Panc1 (cell line): ENCODE measurements at regions not wholly inside any gene's neighbourhood (a gene's known extent, or its start where the extent isn't known, plus 50 kb on each side); places are given as distances from the start of the nearest gene placed in this dataset.

Source experiments
- ATAC-seq: fragments of 200-7000 bp; cut with Tn5 transposase; 2 replicates; pipeline ENCODE4 v1.9.1; 2020; ENCODE audit warnings: mild to moderate bottlenecking, moderate library complexity
- BruUV-seq: library from RNA; stranded (reverse); fragments of 400-500 nt; replicated peaks from 2 replicates; lab custom pipeline; 2021; lab: Mats Ljungman, UMichigan
- CTCF ChIA-PET: fragments of 300-600 bp; sonication (Branson Sonifier 250); formaldehyde crosslinking; loops from one replicate; lab custom pipeline; 2022; ENCODE audit warnings: antibody characterized with exemption; lab: Charles Lee
- POLR2A ChIA-PET: fragments of 300-600 bp; sonication (Branson Sonifier 250); formaldehyde crosslinking; loops from one replicate; lab custom pipeline; 2022; ENCODE audit warnings: antibody characterized with exemption; lab: Charles Lee
- DNase-seq: peaks from one replicate; pipeline ENCODE4 v3.0.0-alpha.2; 2010; ENCODE audit warnings: low read depth, low spot score
- H3K27ac ChIP-seq: 2 replicates; pipeline ENCODE4 v1.5.1; 2011; ENCODE audit warnings: mild to moderate bottlenecking, low read length, inconsistent platforms
- H3K27me3 ChIP-seq: fragments of 200-500 bp; sonication (Bioruptor generic); 2 replicates; pipeline ENCODE4 v1.6.0; 2014; ENCODE audit warnings: low read length, inconsistent platforms; ENCODE audit not compliant: control insufficient read depth, insufficient read depth
- H3K36me3 ChIP-seq: fragments of 200-500 bp; sonication (Bioruptor generic); 2 replicates; pipeline ENCODE4 v1.5.1; 2014; ENCODE audit warnings: inconsistent platforms, mild to moderate bottlenecking, low read length, moderate library complexity; ENCODE audit not compliant: control insufficient read depth, insufficient read depth
- H3K4me1 ChIP-seq: 2 replicates; pipeline ENCODE4 v1.5.1; 2011; ENCODE audit warnings: inconsistent platforms, mild to moderate bottlenecking, low read length, moderate library complexity; ENCODE audit not compliant: control insufficient read depth, insufficient read depth
- H3K4me3 ChIP-seq, 2 experiments: 2 replicates each; pipeline ENCODE4 v1.5.1; 2011 to 2012; ENCODE audit warnings: low read depth in 2 of 2, low read length in 2 of 2, mild to moderate bottlenecking in 2 of 2, inconsistent platforms in 1 of 2, moderate library complexity in 1 of 2
- H3K9me3 ChIP-seq: fragments of 200-500 bp; sonication (Bioruptor generic); 2 replicates; pipeline ENCODE4 v1.5.1; 2014; ENCODE audit warnings: low read depth, mild to moderate bottlenecking, inconsistent platforms, low read length, moderate library complexity; ENCODE audit not compliant: control insufficient read depth, insufficient read depth
- POLR2AphosphoS5 ChIP-seq: IDR thresholded peaks from 2 replicates; pipeline ENCODE4 v1.6.1; 2012; ENCODE audit warnings: mild to moderate bottlenecking, low read depth, low read length, moderate library complexity
- SIN3A ChIP-seq: IDR thresholded peaks from 2 replicates; pipeline ENCODE4 v1.6.1; 2012; ENCODE audit warnings: low read depth, mild to moderate bottlenecking, low read length, moderate library complexity, borderline replicate concordance; ENCODE audit not compliant: insufficient read depth
- TCF7L2 ChIP-seq: IDR thresholded peaks from 2 replicates; pipeline ENCODE4 v1.6.1; 2011; ENCODE audit warnings: mild to moderate bottlenecking, low read depth, low read length, inconsistent platforms
- in situ Hi-C: cut with HindIII; loops from 2 replicates; pipeline ENCODE4 v1.10.0; 2016; ENCODE audit warnings: low sequenced_read_pairs, low pct_unique_long_range_greater_than_20kb
- intact Hi-C: fragments of 100-400 bp; cut with micrococcal nuclease; formaldehyde crosslinking; loops from one replicate; pipeline ENCODE4 v1.10.0; 2022; ENCODE audit not compliant: unreplicated experiment
- TF ChIP-seq, protein P1 (sequence below), 2 experiments: IDR thresholded peaks; 2 replicates each; pipeline ENCODE4 v1.6.1; 2011 to 2012; ENCODE audit warnings: low read depth in 2 of 2, control low read depth in 1 of 2, low read length in 1 of 2, mild to moderate bottlenecking in 1 of 2, moderate library complexity in 1 of 2; ENCODE audit not compliant: insufficient read depth in 1 of 2
- TF ChIP-seq, protein P2 (sequence below): fragments of 450-650 bp; IDR thresholded peaks from 2 replicates; pipeline ENCODE4 v1.5.1; 2017; ENCODE audit warnings: mild to moderate bottlenecking

DNA sequence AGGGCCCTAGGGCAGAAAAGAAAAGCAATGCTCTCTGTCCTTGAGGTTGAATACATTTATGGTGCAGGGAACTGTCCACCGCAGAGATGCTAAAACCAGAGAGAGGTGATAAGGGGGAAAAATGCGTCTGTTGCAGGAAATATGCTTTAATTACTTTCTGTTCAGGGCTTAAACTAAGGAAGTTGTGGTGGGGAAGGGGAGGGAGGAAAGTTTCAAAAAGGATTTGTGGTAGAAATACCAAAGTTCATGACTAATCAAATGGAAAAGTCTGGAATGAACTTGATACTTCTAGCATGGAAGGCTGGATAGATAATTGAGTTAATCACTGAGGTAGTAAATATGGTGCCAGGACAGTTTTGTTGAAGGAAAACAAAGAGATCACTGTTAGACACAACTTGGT lies 99.0 kb downstream of the ASB9 start:
- DNase-seq (no peak), ATAC-seq (no peak)
- Histone ChIP-seq H3K27ac (no peak overlapping the region), H3K4me3 (no peak overlapping the region), H3K4me1 (no peaks in the 10 kb centered on the region), H3K9me3 (no peaks in the 10 kb centered on the region), H3K27me3 (no peaks in the 10 kb centered on the region), H3K36me3 (no peaks in the 10 kb centered on the region)
- TF ChIP-seq SIN3A (no peak), TCF7L2 (no peak), POLR2AphosphoS5 (no peak)
- TF ChIP-seq, protein P1, sequence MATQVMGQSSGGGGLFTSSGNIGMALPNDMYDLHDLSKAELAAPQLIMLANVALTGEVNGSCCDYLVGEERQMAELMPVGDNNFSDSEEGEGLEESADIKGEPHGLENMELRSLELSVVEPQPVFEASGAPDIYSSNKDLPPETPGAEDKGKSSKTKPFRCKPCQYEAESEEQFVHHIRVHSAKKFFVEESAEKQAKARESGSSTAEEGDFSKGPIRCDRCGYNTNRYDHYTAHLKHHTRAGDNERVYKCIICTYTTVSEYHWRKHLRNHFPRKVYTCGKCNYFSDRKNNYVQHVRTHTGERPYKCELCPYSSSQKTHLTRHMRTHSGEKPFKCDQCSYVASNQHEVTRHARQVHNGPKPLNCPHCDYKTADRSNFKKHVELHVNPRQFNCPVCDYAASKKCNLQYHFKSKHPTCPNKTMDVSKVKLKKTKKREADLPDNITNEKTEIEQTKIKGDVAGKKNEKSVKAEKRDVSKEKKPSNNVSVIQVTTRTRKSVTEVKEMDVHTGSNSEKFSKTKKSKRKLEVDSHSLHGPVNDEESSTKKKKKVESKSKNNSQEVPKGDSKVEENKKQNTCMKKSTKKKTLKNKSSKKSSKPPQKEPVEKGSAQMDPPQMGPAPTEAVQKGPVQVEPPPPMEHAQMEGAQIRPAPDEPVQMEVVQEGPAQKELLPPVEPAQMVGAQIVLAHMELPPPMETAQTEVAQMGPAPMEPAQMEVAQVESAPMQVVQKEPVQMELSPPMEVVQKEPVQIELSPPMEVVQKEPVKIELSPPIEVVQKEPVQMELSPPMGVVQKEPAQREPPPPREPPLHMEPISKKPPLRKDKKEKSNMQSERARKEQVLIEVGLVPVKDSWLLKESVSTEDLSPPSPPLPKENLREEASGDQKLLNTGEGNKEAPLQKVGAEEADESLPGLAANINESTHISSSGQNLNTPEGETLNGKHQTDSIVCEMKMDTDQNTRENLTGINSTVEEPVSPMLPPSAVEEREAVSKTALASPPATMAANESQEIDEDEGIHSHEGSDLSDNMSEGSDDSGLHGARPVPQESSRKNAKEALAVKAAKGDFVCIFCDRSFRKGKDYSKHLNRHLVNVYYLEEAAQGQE (IDR thresholded peaks at IDR 0.05; ENCODE audit: insufficient read depth in 1 of 2, low read depth in 2 of 2, low read length in 1 of 2): no peak
- TF ChIP-seq, protein P2, sequence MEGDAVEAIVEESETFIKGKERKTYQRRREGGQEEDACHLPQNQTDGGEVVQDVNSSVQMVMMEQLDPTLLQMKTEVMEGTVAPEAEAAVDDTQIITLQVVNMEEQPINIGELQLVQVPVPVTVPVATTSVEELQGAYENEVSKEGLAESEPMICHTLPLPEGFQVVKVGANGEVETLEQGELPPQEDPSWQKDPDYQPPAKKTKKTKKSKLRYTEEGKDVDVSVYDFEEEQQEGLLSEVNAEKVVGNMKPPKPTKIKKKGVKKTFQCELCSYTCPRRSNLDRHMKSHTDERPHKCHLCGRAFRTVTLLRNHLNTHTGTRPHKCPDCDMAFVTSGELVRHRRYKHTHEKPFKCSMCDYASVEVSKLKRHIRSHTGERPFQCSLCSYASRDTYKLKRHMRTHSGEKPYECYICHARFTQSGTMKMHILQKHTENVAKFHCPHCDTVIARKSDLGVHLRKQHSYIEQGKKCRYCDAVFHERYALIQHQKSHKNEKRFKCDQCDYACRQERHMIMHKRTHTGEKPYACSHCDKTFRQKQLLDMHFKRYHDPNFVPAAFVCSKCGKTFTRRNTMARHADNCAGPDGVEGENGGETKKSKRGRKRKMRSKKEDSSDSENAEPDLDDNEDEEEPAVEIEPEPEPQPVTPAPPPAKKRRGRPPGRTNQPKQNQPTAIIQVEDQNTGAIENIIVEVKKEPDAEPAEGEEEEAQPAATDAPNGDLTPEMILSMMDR: no peak
- CTCF ChIA-PET: no interaction called here
- no TSS peak for BruUV-seq
- POLR2A ChIA-PET: no interaction called here
- in situ Hi-C loops (no loop called here), intact Hi-C loops (no loop called here)

DNA sequence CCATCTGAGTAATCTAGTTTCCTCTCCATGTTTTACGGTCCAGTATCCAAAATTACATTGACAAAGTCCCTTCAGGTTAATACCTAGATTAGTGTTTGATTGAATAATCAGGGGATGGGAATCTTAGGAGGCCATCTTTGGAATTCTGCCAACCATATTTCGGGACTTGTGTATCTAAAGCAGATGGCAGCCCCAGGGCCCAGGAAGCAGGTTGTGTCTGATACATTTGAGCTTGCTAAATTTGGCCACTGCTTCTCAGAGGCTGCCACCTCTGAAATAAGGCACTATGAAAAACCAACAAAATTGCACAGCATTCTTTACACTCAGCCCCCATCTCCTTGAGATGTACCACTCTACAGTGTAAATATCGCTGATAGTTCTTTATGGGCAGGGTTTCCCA lies 102.1 kb downstream of the ASB9 start:
- intact Hi-C loops (no loop called here), in situ Hi-C loops (no loop called here)
- Histone ChIP-seq H3K4me3 (no peak overlapping the region), H3K27me3 (no peaks in the 10 kb centered on the region), H3K27ac (no peak overlapping the region), H3K36me3 (no peaks in the 10 kb centered on the region), H3K4me1 (no peaks in the 10 kb centered on the region), H3K9me3 (no peaks in the 10 kb centered on the region)
- POLR2A ChIA-PET: no interaction called here
- no peak for TF ChIP-seq TCF7L2
- TF ChIP-seq, protein P1 (IDR thresholded peaks at IDR 0.05; ENCODE audit: insufficient read depth in 1 of 2, low read depth in 2 of 2, low read length in 1 of 2): no peak
- TF ChIP-seq, protein P2: no peak
- TF ChIP-seq SIN3A: no peak
- no peak for TF ChIP-seq POLR2AphosphoS5
- no peak for DNase-seq
- BruUV-seq: no TSS peak
- ATAC-seq: no peak
- CTCF ChIA-PET: no interaction called here
